Tibial nerve (tissue), 4 donors: ENCODE measurements at regions not wholly inside any gene's neighbourhood (a gene's known extent, or its start where the extent isn't known, plus 50 kb on each side); places are given as distances from the start of the nearest gene placed in this dataset.

Experiments used
- CTCF ChIP-seq, 5 experiments: fragments of 200-600 bp in 3 of 5; fragments of 450-650 bp in 2 of 5; sonication (generic) in 3 of 5; IDR thresholded peaks; one replicate each; pipeline ENCODE4 v1.5.1; 2016 to 2019; ENCODE audit warnings: antibody characterized with exemption in 5 of 5, mild to moderate bottlenecking in 3 of 5, moderate library complexity in 2 of 5
- EP300 ChIP-seq, 2 donors: sonication (generic); formaldehyde crosslinking; IDR thresholded peaks; one replicate each; pipeline ENCODE4 v1.6.1; 2017; ENCODE audit warnings: antibody characterized with exemption in 2 of 2, mild to moderate bottlenecking in 1 of 2
- POLR2A ChIP-seq, 2 donors: fragments of 450-650 bp; IDR thresholded peaks; one replicate each; pipeline ENCODE4 v1.6.1; 2017; ENCODE audit warnings: antibody characterized with exemption in 2 of 2, mild to moderate bottlenecking in 2 of 2, moderate library complexity in 2 of 2

GRCh38 chr6:91498576-91498975, 911.7 kb upstream of the MAP3K7 start:
- no peak for TF ChIP-seq CTCF (IDR thresholded peaks at IDR 0.05)
- no peak for TF ChIP-seq POLR2A (IDR thresholded peaks at IDR 0.05)
- TF ChIP-seq EP300 (IDR thresholded peaks at IDR 0.05): no peak
